Upper lobe of right lung (tissue), 1 donor: ENCODE measurements at regions not wholly inside any gene's neighbourhood (a gene's known extent, or its start where the extent isn't known, plus 50 kb on each side); places are given as distances from the start of the nearest gene placed in this dataset.
"Not testable (repeated sequence)": the region's sequence is repeated elsewhere in the genome, so short reads cannot be mapped to it uniquely, and the experiment has no call there.

Source experiments
- ATAC-seq: fragments of 200-7000 bp; cut with Tn5 transposase; one replicate; pipeline ENCODE4 v1.9.1; 2020; ENCODE audit warnings: mild to moderate bottlenecking, moderate library complexity
- DNase-seq: peaks from one replicate; pipeline ENCODE4 v3.0.0-alpha.2; 2020
- H3K27ac ChIP-seq: fragments of 200-600 bp; one replicate; pipeline ENCODE4 v1.8.0; 2022
- H3K27me3 ChIP-seq: fragments of 200-600 bp; one replicate; pipeline ENCODE4 v1.8.0; 2022; ENCODE audit warnings: mild to moderate bottlenecking
- H3K36me3 ChIP-seq: fragments of 200-600 bp; one replicate; pipeline ENCODE4 v1.8.0; 2022
- H3K4me1 ChIP-seq: fragments of 200-600 bp; one replicate; pipeline ENCODE4 v1.8.0; 2022
- H3K4me3 ChIP-seq: fragments of 200-600 bp; one replicate; pipeline ENCODE4 v1.8.0; 2022; ENCODE audit warnings: mild to moderate bottlenecking
- H3K9me3 ChIP-seq: fragments of 200-600 bp; one replicate; pipeline ENCODE4 v1.8.0; 2022
- intact Hi-C: fragments of 100-400 bp; cut with DNase I; formaldehyde crosslinking; loops from one replicate; pipeline ENCODE4 v1.11.0; 2022
- TF ChIP-seq, protein P1 (sequence below): fragments of 200-600 bp; IDR thresholded peaks from one replicate; pipeline ENCODE4 v1.8.0; 2022; ENCODE audit warnings: antibody characterized with exemption
- donor health status: DM: no; HTN: yes; CAD: no; lungs with severe emphysema.

DNA sequence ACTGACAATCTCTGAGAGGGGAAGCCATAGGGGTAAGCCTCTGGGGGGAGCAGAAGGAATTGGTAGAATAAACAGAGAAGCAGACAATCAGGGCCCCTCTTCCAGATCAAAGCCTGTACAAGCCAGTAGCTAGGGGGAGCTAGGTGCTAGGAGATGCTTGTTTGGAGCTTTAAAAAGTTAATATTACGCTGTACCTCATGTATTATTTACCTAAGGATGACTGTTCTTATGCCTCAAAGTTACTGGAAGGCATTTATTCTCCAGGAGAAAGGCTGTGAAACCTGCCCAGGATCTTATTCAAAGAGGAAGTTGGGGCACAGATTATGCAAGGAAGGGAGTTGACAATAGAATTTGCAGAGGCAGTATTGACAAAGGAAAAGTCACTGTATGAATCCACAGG, 111.8 kb upstream of the SLC35F1 start:
- TF ChIP-seq, protein P1, sequence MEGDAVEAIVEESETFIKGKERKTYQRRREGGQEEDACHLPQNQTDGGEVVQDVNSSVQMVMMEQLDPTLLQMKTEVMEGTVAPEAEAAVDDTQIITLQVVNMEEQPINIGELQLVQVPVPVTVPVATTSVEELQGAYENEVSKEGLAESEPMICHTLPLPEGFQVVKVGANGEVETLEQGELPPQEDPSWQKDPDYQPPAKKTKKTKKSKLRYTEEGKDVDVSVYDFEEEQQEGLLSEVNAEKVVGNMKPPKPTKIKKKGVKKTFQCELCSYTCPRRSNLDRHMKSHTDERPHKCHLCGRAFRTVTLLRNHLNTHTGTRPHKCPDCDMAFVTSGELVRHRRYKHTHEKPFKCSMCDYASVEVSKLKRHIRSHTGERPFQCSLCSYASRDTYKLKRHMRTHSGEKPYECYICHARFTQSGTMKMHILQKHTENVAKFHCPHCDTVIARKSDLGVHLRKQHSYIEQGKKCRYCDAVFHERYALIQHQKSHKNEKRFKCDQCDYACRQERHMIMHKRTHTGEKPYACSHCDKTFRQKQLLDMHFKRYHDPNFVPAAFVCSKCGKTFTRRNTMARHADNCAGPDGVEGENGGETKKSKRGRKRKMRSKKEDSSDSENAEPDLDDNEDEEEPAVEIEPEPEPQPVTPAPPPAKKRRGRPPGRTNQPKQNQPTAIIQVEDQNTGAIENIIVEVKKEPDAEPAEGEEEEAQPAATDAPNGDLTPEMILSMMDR = no peak

DNA sequence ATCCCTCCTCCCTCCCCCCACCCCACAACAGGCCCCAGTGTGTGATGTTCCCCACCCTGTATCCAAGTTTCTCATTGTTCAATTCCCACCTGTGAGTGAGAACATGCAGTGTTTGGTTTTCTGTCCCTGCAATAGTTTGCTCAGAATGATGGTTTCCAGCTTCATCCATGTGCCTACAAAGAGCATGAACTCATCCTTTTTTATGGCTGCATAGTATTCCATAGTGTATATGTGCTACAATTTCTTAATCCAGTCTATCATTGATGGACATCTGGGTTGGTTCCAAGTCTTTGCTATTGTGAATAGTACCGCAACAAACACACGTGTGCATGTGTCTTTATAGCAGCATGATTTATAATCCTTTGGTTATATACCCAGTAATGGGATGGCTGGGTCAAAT, 108.2 kb upstream of the SLC35F1 start:
- H3K4me1 ChIP-seq, H3K27me3 ChIP-seq, H3K4me3 ChIP-seq, H3K27ac ChIP-seq, intact Hi-C loops, DNase-seq, ATAC-seq, H3K9me3 ChIP-seq, H3K36me3 ChIP-seq: not testable (repeated sequence)

More for the DNA sequence above, 111.8 kb upstream of the SLC35F1 start:
- Histone ChIP-seq H3K27me3 (no peaks in the 10 kb centered on the region), H3K4me1 (no peaks in the 10 kb centered on the region), H3K36me3 (no peaks in the 10 kb centered on the region), H3K27ac (no peak overlapping the region), H3K4me3 (no peak overlapping the region), H3K9me3 (no peaks in the 10 kb centered on the region)
- ATAC-seq = no peak
- no peak for DNase-seq
- intact Hi-C loops = no loop called here

DNA sequence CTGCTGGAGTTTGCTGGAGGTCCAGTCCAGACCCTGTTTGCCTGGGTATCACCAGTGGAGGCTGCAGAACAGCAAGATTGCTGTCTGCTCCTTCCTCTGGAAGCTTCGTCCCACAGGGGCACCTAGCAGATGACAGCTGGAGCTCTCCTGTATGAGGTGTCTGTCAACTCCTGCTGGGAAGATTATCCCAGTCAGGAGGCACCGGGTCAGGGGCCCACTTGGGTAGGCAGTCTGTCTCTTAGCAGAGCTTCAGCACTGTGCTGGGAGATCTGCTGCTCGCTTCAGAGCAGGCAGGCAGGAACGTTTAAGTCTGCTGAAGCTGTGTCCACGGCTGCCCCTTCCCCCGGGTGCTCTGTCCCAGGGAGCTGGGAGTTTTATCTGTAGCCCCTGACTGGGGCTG, 96.8 kb upstream of the SLC35F1 start:
- Histone ChIP-seq H3K4me1 (no peaks in the 10 kb centered on the region), H3K36me3 (no peaks in the 10 kb centered on the region), H3K4me3 (no peak overlapping the region), H3K27ac (no peak overlapping the region), H3K27me3 (no peaks in the 10 kb centered on the region), H3K9me3 (no peaks in the 10 kb centered on the region)
- intact Hi-C loops = no loop called here
- DNase-seq (no peak), ATAC-seq (no peak)
- TF ChIP-seq, protein P1 = no peak

DNA sequence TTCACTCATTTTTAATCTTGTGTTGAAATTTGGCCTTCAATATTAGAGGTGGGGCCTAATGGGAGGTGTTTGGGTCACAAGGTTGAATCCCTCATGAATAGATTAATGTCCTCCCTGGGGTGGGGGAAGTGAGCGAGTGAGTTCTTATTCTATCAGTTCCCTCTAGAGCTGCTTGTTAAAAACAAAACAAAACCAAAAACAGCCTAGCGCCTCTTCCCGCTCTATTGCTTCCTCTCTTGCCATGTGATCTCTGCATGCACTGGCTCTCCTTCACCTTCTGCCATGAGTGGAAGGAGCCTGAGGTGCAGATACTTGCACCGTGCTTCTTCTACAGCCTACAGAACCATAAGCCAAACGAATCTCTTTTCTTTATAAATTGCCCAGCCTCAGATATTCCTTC, 89.6 kb upstream of the SLC35F1 start:
- ATAC-seq (no peak), DNase-seq (no peak)
- no peaks in the 10 kb centered on the region for H3K27me3 ChIP-seq
- intact Hi-C loops = no loop called here
- H3K36me3 ChIP-seq = no peaks in the 10 kb centered on the region
- H3K9me3 ChIP-seq = no peaks in the 10 kb centered on the region
- no peak overlapping the region for H3K4me3 ChIP-seq
- H3K27ac ChIP-seq = no peak overlapping the region
- no peaks in the 10 kb centered on the region for H3K4me1 ChIP-seq
- TF ChIP-seq, protein P1 = no peak

DNA sequence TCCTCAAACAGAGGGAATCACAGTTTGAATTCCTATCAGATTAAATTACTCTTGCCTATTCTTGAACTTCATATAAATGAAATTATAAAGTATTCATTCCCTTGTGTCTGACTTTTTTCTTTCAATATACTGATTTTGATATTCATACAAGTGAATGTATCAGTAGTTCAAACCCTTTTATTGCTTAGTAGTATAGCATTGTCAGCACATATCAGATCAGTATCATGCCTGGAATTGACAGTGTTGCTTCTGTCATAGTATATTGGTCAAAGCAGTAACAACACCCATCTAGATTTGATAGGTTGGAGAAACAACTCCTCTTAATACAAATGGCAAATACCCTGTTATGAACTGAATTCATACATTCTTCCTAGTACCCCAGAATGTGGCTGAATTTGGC, 89.1 kb upstream of the SLC35F1 start:
- no peak for ATAC-seq
- Histone ChIP-seq H3K4me3 (no peak overlapping the region), H3K36me3 (no peaks in the 10 kb centered on the region), H3K27me3 (no peaks in the 10 kb centered on the region), H3K4me1 (no peaks in the 10 kb centered on the region), H3K27ac (no peak overlapping the region), H3K9me3 (no peaks in the 10 kb centered on the region)
- no peak for DNase-seq
- TF ChIP-seq, protein P1 = no peak
- intact Hi-C loops = no loop called here

DNA sequence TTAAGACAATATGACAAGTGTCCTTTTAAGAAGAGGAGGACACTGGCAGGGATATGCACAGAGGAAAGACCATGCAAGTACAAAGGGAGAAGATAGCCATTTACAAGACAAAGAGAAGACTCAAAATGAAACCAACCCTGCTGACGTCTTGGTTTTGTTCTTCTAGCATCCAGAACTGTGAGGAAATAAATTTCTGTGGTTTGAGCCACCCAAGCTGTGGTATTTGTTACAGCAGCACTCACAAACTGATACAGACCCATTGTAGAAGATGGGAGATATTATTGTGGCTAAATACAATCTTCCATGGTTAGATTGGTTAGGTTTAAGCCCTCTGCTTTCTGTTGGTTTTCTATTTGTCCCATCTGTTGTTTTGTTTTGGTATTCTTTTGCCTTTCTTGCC, 88.6 kb upstream of the SLC35F1 start:
- TF ChIP-seq, protein P1 = no peak
- Histone ChIP-seq H3K4me3 (no peak overlapping the region), H3K36me3 (no peaks in the 10 kb centered on the region), H3K27ac (no peak overlapping the region), H3K4me1 (no peaks in the 10 kb centered on the region), H3K27me3 (no peaks in the 10 kb centered on the region), H3K9me3 (no peaks in the 10 kb centered on the region)
- intact Hi-C loops = no loop called here
- DNase-seq = no peak
- no peak for ATAC-seq
